ENCODE measurements at regions not wholly inside any gene's neighbourhood (a gene's known extent, or its start where the extent isn't known, plus 50 kb on each side); places are given as distances from the start of the nearest gene placed in this dataset.
"Not testable (repeated sequence)": the region's sequence is repeated elsewhere in the genome, so short reads cannot be mapped to it uniquely, and the experiment has no call there.

DNA sequence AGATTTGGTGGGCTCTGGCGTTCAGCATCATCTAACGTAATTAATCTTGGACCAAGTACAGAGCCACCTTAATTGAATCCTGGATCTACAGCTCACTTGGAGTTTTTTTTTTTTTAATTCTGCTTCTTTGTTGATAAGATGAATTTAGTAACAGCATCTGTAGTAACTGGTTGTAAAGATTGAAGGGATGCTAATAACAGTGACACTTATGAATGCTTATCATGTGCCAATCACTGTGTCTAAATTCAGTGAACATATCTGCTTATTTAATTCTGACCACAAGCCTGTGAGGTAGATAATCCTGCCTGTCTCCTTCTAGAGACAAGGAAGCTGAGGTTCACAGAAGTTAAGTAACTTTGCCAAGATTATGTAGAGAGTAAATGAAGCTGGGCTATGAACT lies 408.0 kb downstream of the RWDD3 start:
- intact Hi-C loops (cut with DNase I), result no loop called here
- Histone ChIP-seq H3K27me3 (no peaks in the 10 kb centered on the region), H3K4me1 (ENCODE audit: insufficient read depth) (no peaks in the 10 kb centered on the region), H3K27ac (no peak overlapping the region), H3K4me3 (no peak overlapping the region), H3K36me3 (no peaks in the 10 kb centered on the region), H3K9me3 (no peaks in the 10 kb centered on the region)
- no peak for DNase-seq
- 68 to 80% (median 78%) methylated on average over 2 of the region's 2 CpGs for WGBS, 3 donors
- TF ChIP-seq POLR2A (IDR thresholded peaks at IDR 0.05), result no peak
- TF ChIP-seq, protein P1, sequence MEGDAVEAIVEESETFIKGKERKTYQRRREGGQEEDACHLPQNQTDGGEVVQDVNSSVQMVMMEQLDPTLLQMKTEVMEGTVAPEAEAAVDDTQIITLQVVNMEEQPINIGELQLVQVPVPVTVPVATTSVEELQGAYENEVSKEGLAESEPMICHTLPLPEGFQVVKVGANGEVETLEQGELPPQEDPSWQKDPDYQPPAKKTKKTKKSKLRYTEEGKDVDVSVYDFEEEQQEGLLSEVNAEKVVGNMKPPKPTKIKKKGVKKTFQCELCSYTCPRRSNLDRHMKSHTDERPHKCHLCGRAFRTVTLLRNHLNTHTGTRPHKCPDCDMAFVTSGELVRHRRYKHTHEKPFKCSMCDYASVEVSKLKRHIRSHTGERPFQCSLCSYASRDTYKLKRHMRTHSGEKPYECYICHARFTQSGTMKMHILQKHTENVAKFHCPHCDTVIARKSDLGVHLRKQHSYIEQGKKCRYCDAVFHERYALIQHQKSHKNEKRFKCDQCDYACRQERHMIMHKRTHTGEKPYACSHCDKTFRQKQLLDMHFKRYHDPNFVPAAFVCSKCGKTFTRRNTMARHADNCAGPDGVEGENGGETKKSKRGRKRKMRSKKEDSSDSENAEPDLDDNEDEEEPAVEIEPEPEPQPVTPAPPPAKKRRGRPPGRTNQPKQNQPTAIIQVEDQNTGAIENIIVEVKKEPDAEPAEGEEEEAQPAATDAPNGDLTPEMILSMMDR (IDR thresholded peaks at IDR 0.05), result no peak

DNA sequence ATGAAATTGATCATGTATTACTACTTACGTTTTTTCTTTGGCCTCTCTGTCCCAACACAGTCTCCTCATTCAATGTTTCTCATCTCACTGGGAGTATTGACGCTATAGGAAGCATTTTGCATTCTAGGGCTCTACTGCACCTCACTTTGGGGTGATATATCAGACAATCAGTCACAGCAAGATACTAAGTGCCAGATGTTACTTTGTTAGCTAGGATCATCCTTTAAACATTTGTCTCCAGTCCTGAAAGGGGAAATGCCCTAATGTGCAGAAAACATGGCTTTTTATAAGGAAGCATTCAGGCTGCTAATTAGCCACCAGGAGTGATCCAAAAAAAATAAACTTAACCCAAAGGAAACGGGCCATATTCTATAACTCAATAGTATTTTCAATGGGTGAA lies 409.1 kb downstream of the RWDD3 start:
- no peaks in the 10 kb centered on the region for H3K4me1 ChIP-seq (ENCODE audit: insufficient read depth)
- 52 to 63% (median 58%) methylated on average over 3 of the region's 3 CpGs for WGBS, 3 donors

DNA sequence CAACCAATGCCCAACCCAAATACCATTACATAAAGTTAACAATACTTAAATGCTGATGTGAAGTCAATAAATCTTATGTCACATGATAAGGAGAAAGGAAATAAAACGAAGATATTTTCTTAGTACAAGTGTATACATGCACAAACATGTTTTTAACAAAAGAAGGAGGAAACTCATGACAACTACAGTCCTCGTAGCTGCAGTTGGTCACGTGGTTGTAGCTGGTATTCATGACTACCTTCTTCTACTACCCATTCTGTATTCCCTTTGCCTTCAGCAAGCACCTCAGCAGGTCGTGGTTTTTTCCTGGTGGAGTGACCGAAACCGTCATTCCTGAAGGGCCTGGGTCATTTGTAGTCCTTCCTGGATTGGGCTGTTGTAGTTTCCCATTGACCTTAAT lies 411.1 kb downstream of the RWDD3 start:
- not testable (repeated sequence) for H3K4me3 ChIP-seq

More for the DNA sequence above, 409.1 kb downstream of the RWDD3 start:
- no peaks in the 10 kb centered on the region for H3K36me3 ChIP-seq
- H3K9me3 ChIP-seq, result no peaks in the 10 kb centered on the region
- no peak overlapping the region for H3K4me3 ChIP-seq
- no peak for DNase-seq
- no peaks in the 10 kb centered on the region for H3K27me3 ChIP-seq
- intact Hi-C loops (cut with DNase I), result no loop called here
- no peak overlapping the region for H3K27ac ChIP-seq
- TF ChIP-seq, protein P1 (IDR thresholded peaks at IDR 0.05), result no peak
- TF ChIP-seq EP300 (IDR thresholded peaks at IDR 0.05) (no peak), POLR2A (IDR thresholded peaks at IDR 0.05) (no peak)

DNA sequence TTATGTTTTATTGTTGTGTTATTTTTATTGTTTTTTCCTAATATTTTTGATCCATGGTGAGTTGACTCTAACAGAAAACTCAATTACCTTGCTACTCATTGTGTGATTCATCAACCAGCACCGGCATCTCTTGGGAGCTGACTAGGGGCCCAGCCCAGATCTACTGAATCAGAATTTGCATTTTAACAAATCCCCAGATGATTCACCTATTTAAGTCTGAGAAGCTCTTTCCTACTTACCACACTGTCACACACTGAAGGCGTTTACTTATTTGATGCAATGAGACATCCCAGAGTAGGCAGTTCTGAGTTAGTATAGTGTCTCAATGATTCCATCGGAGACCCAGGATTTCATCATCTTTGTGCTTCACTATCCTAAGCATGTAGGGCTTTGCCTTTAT lies 416.6 kb downstream of the RWDD3 start:
- intact Hi-C loops (cut with DNase I), result no loop called here
- WGBS, 3 donors, result 86 to 92% (median 88%) methylated on average over 3 of the region's 3 CpGs
- H3K27ac ChIP-seq, result no peak overlapping the region
- H3K27me3 ChIP-seq, result no peaks in the 10 kb centered on the region
- H3K4me1 ChIP-seq (ENCODE audit: insufficient read depth), result no peaks in the 10 kb centered on the region
- DNase-seq, result no peak
- H3K36me3 ChIP-seq, result no peaks in the 10 kb centered on the region
- no peak overlapping the region for H3K4me3 ChIP-seq
- TF ChIP-seq EP300 (IDR thresholded peaks at IDR 0.05) (no peak), POLR2A (IDR thresholded peaks at IDR 0.05) (no peak)
- TF ChIP-seq, protein P1 (IDR thresholded peaks at IDR 0.05), result no peak
- no peaks in the 10 kb centered on the region for H3K9me3 ChIP-seq

More for the DNA sequence above, 411.1 kb downstream of the RWDD3 start:
- H3K36me3 ChIP-seq; H3K27me3 ChIP-seq; H3K27ac ChIP-seq; intact Hi-C loops (cut with DNase I); H3K9me3 ChIP-seq; H3K4me1 ChIP-seq (ENCODE audit: insufficient read depth); DNase-seq: not testable (repeated sequence)
- 77 to 81% (median 81%) methylated on average over 6 of the region's 6 CpGs for WGBS, 3 donors

DNA sequence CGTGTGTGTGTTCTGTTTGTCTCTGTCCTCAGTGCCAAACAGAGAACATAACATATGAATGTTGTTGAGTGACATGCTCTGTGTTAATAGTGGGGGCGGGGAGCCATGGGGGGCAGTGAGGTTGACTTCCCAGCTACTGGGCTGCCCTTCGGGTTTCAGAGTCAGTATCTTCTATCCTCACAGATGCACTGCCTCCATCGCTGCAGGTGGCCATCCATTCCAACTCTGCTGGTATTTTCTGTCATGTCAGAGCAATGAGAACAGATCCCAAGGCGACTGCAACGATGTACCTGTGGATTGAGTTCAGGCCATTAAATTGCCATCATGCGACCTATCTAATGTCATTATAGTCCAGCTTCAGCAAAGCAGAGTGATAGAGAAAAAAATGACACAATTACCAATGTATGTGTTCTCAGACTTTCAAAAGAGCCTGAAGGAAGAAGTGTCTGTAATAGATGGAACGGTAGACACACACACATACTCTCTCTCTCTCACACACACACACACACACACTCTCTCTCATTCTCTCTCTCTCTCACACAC lies 418.5 kb downstream of the RWDD3 start:
- 69 to 76% (median 71%) methylated on average over 8 of the region's 8 CpGs for WGBS, 3 donors
- H3K4me1 ChIP-seq (ENCODE audit: insufficient read depth), result no peaks in the 10 kb centered on the region
- H3K27me3 ChIP-seq, result no peaks in the 10 kb centered on the region
- no peak overlapping the region for H3K4me3 ChIP-seq
- intact Hi-C loops (cut with DNase I), result no loop called here
- H3K36me3 ChIP-seq, result no peaks in the 10 kb centered on the region
- no peak for DNase-seq
- TF ChIP-seq, protein P1 (IDR thresholded peaks at IDR 0.05), result no peak
- no peak for TF ChIP-seq EP300 (IDR thresholded peaks at IDR 0.05)
- TF ChIP-seq POLR2A (IDR thresholded peaks at IDR 0.05), result no peak
- H3K27ac ChIP-seq, result no peak overlapping the region
- no peaks in the 10 kb centered on the region for H3K9me3 ChIP-seq
